CD8-positive, alpha-beta memory T cell (primary cell): ENCODE measurements at regions not wholly inside any gene's neighbourhood (a gene's known extent, or its start where the extent isn't known, plus 50 kb on each side); places are given as distances from the start of the nearest gene placed in this dataset.

Source experiments
- CTCF ChIA-PET: fragments of 350-600 bp; sonication (Branson Sonifier 250); formaldehyde crosslinking; loops from one replicate; lab custom pipeline; 2021; ENCODE audit warnings: antibody characterized with exemption; lab: Charles Lee
- POLR2A ChIA-PET: fragments of 350-600 bp; sonication (Branson Sonifier 250); formaldehyde crosslinking; loops from one replicate; lab custom pipeline; 2021; ENCODE audit warnings: antibody characterized with exemption; lab: Charles Lee
- DNase-seq, 5 donors: peaks; one replicate each; pipeline versions ENCODE4 v3.0.0 to v3.0.0-alpha.2; 2020 to 2022; ENCODE audit warnings: mixed read lengths in 1 of 5
- H3K27ac ChIP-seq: one replicate; pipeline ENCODE4 v1.7.0; 2013; ENCODE audit warnings: low read depth, mild to moderate bottlenecking, low read length, moderate library complexity
- H3K27me3 ChIP-seq: 2 replicates; pipeline ENCODE4 v1.7.0; 2013; ENCODE audit warnings: low read length, mild to moderate bottlenecking; ENCODE audit not compliant: insufficient read depth, poor library complexity, severe bottlenecking
- H3K36me3 ChIP-seq: 2 replicates; pipeline ENCODE4 v1.7.0; 2013; ENCODE audit warnings: mild to moderate bottlenecking, low read length, moderate library complexity; ENCODE audit not compliant: insufficient read depth
- H3K4me1 ChIP-seq: 2 replicates; pipeline ENCODE4 v1.7.0; 2013; ENCODE audit warnings: mild to moderate bottlenecking, low read length, moderate library complexity; ENCODE audit not compliant: insufficient read depth
- H3K4me3 ChIP-seq: 2 replicates; pipeline ENCODE4 v1.7.0; 2013; ENCODE audit warnings: mild to moderate bottlenecking, low read length
- H3K9me3 ChIP-seq: 2 replicates; pipeline ENCODE4 v1.7.0; 2013; ENCODE audit warnings: mild to moderate bottlenecking, low read length
- H3K27ac Mint-ChIP-seq, 8 donors: one replicate each; pipeline ENCODE4 v1.8.0; 2020 to 2021; ENCODE audit warnings: mixed read lengths in 8 of 8, mild to moderate bottlenecking in 6 of 8, inconsistent platforms in 3 of 8, moderate library complexity in 3 of 8
- H3K27me3 Mint-ChIP-seq, 2 donors: one replicate each; pipeline ENCODE4 v1.8.0; 2020 to 2021; ENCODE audit warnings: mixed read lengths in 2 of 2, mild to moderate bottlenecking in 1 of 2, moderate library complexity in 1 of 2
- H3K36me3 Mint-ChIP-seq, 3 donors: one replicate each; pipeline ENCODE4 v1.8.0; 2020 to 2021; ENCODE audit warnings: mixed read lengths in 3 of 3, inconsistent platforms in 1 of 3, mild to moderate bottlenecking in 1 of 3
- H3K4me1 Mint-ChIP-seq, 3 donors: one replicate each; pipeline ENCODE4 v1.8.0; 2020 to 2021; ENCODE audit warnings: mixed read lengths in 3 of 3, inconsistent platforms in 1 of 3, mild to moderate bottlenecking in 1 of 3
- H3K4me3 Mint-ChIP-seq, 7 donors: one replicate each; pipeline ENCODE4 v1.8.0; 2020 to 2021; ENCODE audit warnings: mixed read lengths in 7 of 7, mild to moderate bottlenecking in 6 of 7, moderate library complexity in 4 of 7, inconsistent platforms in 2 of 7
- H3K9me3 Mint-ChIP-seq, 5 donors: one replicate each; pipeline ENCODE4 v1.8.0; 2020 to 2022; ENCODE audit warnings: mixed read lengths in 5 of 5, mild to moderate bottlenecking in 3 of 5, moderate library complexity in 2 of 5, inconsistent platforms in 1 of 5

DNA sequence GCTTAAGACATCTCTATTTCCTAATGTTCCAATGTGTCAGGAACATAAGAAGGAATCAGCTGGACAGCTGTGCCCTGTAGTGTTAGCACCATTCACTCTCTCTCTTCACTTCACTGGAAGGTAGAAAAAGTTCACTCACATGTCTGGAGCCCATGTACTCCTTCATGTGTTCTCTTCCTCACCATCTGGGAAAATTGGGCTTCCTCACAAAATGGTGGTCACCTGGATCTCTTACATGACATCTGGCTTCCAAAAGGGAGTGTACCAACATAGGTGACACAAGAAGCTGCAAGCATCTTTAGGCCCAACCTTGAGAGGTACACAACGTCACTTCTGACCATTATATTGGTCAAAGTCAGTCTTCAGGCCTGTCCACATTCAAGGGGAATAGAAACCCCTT, 882.6 kb downstream of the LTN1 start:
- CTCF ChIA-PET = no interaction called here
- POLR2A ChIA-PET = no interaction called here
- H3K27me3 Mint-ChIP-seq = no peaks in the 10 kb centered on the region
- no peaks in the 10 kb centered on the region for H3K36me3 Mint-ChIP-seq
- Histone ChIP-seq H3K4me3 (no peak overlapping the region), H3K36me3 (no peaks in the 10 kb centered on the region), H3K4me1 (no peaks in the 10 kb centered on the region), H3K9me3 (no peaks in the 10 kb centered on the region), H3K27me3 (no peaks in the 10 kb centered on the region), H3K27ac (no peak overlapping the region)
- no peak overlapping the region for H3K27ac Mint-ChIP-seq
- no peaks in the 10 kb centered on the region for H3K4me1 Mint-ChIP-seq
- DNase-seq = no peak
- peaks cover 0 to 11% (median 4%) of the 10 kb centered on the region in 5 donors for H3K9me3 Mint-ChIP-seq
- no peak overlapping the region for H3K4me3 Mint-ChIP-seq

DNA sequence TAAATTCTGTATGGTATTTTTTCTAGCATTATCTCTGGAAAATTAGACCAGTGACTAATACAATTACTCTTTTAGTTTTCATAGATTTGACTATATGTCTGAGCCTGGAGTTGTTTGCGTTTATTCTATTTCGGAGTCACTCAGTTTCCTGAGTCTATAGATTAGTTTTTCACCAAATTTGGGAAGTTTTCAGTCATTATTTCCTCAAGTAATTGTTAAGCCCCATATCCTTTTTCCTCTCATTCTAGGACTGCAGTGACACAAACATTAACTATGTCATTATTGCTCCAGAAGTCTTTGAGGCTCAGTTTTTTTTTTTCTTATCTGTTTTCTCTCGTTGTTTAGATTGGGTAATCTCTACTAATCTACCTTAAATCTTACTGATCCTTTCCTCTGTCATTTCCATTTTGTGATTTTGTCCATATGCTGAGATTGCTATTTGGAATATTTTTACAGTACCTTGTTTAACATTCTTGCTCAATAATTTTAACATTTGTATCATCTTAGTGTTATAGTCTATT, 886.2 kb downstream of the LTN1 start:
- H3K27ac Mint-ChIP-seq = no peak overlapping the region
- Histone ChIP-seq H3K4me3 (no peak overlapping the region), H3K36me3 (no peaks in the 10 kb centered on the region), H3K4me1 (no peaks in the 10 kb centered on the region), H3K27me3 (no peaks in the 10 kb centered on the region), H3K27ac (no peak overlapping the region), H3K9me3 (no peaks in the 10 kb centered on the region)
- no peaks in the 10 kb centered on the region for H3K36me3 Mint-ChIP-seq
- DNase-seq = no peak
- H3K27me3 Mint-ChIP-seq = no peaks in the 10 kb centered on the region
- ChIA-PET POLR2A (no interaction called here), CTCF (no interaction called here)
- H3K4me1 Mint-ChIP-seq = no peaks in the 10 kb centered on the region
- peaks cover 0 to 11% (median 2%) of the 10 kb centered on the region in 5 donors for H3K9me3 Mint-ChIP-seq
- no peak overlapping the region for H3K4me3 Mint-ChIP-seq

DNA sequence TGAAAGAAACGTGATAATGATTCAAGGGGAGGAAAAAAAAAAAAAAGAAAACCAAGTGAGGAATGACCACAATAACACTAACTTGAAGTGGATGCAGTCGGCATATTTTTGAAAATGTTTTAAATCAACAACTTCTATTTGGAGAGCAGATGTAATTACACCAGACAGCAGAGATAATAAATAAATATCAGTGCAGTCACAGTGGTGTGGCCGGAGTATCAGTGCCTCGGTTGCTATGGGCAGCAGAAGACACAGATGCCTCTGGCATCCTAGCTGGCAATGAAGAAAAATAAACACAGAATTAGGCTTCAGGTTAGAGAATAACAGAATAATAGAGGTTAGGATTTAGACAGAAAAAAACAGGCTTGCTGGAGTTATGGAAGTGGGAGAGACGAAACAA, 888.3 kb downstream of the LTN1 start:
- Histone ChIP-seq H3K36me3 (no peaks in the 10 kb centered on the region), H3K4me1 (no peaks in the 10 kb centered on the region), H3K4me3 (no peak overlapping the region), H3K27me3 (no peaks in the 10 kb centered on the region), H3K9me3 (no peaks in the 10 kb centered on the region), H3K27ac (no peak overlapping the region)
- CTCF ChIA-PET = no interaction called here
- H3K4me1 Mint-ChIP-seq = no peaks in the 10 kb centered on the region
- H3K27me3 Mint-ChIP-seq = no peaks in the 10 kb centered on the region
- POLR2A ChIA-PET = no interaction called here
- no peak for DNase-seq
- H3K36me3 Mint-ChIP-seq = no peaks in the 10 kb centered on the region
- H3K9me3 Mint-ChIP-seq = peaks cover 0 to 11% (median 0%) of the 10 kb centered on the region in 5 donors
- H3K27ac Mint-ChIP-seq = no peak overlapping the region
- no peak overlapping the region for H3K4me3 Mint-ChIP-seq

DNA sequence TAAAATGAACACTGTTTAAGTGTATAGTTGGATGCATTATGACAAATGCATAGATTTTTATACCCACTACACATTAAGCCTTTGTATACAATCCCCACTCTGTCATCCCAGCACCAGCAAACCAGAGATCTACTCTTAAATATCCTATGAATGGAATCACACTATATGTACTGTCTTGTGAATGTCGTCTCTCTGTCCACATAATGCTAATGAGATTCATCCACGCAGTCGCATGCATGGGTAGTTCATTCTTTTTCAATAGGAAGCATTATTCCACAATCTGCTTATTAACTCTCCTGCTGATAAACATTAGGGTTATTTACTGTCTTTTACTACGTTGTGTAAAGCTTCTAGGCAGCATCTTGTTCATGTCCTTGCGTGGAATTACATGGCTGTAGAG, 892.3 kb downstream of the LTN1 start:
- Histone ChIP-seq H3K36me3 (no peaks in the 10 kb centered on the region), H3K4me1 (no peaks in the 10 kb centered on the region), H3K27me3 (no peaks in the 10 kb centered on the region), H3K27ac (no peak overlapping the region), H3K4me3 (no peak overlapping the region), H3K9me3 (no peaks in the 10 kb centered on the region)
- no peaks in the 10 kb centered on the region for H3K36me3 Mint-ChIP-seq
- H3K9me3 Mint-ChIP-seq = peaks cover 0 to 5% (median 0%) of the 10 kb centered on the region in 5 donors
- DNase-seq = no peak
- H3K4me3 Mint-ChIP-seq = no peak overlapping the region
- peaks cover 0 to 2% of the 10 kb centered on the region in 2 donors for H3K27me3 Mint-ChIP-seq
- ChIA-PET CTCF (no interaction called here), POLR2A (no interaction called here)
- no peak overlapping the region for H3K27ac Mint-ChIP-seq
- no peaks in the 10 kb centered on the region for H3K4me1 Mint-ChIP-seq

DNA sequence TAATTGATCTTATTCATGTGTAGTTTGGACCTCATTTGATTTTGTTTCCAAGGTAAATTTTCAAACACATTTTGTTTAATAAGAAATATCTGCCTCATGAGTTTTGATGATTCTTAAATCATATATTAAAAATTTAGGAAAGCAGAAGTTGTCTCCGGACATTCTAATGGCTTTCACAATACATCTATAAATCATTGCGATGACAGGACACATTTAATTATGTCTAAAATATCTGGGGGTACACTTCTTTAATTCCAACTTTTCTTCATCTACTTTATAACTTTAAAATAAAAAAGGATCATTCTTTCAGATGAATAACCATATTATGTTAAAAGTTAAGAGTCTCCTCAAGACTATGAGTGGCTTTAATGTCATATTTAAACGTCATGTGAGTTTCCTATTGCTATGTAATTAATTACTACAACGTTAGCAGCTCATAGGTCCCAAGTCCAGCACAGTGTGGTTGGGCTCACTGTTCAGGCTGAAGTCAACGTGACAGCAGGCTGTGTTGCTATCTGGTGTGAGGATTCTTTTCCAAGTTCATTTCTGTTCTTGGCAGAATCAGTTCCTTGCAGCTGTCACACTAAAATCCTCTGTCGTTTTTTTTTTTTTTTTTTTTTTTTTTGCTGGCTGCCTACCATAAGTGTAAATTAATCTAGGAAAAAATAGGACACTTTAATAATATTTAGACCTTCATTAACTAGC, 893.5 kb downstream of the LTN1 start:
- Histone ChIP-seq H3K36me3 (no peaks in the 10 kb centered on the region), H3K27ac (no peak overlapping the region), H3K9me3 (no peaks in the 10 kb centered on the region), H3K4me3 (no peak overlapping the region), H3K27me3 (no peaks in the 10 kb centered on the region), H3K4me1 (no peaks in the 10 kb centered on the region)
- Mint-ChIP-seq H3K36me3 (no peaks in the 10 kb centered on the region), H3K27me3 (peaks cover 0 to 2% of the 10 kb centered on the region in 2 donors), H3K4me1 (no peaks in the 10 kb centered on the region), H3K4me3 (no peak overlapping the region), H3K9me3 (peaks cover 0 to 5% (median 0%) of the 10 kb centered on the region in 5 donors), H3K27ac (no peak overlapping the region)
- DNase-seq = no peak
- CTCF ChIA-PET = no interaction called here
- POLR2A ChIA-PET = no interaction called here

DNA sequence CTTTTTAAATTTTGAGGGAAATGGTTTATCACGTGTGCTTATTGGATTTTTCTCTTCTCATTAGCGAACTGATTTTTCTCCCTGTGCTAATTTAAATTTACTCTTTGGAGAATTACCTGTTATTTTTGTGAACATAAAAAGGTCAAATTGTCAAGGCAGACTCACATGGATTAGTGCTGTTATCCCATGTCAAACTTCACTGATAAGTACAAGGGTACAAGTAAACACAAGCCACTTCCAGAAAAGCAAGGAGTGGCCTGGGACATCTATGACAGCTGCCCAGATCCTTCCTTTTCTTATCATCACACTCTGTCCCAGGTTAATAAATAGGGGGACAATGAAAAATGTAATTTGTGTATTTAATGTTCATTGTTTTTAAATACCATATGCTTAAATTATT, 901.2 kb downstream of the LTN1 start:
- POLR2A ChIA-PET = no interaction called here
- DNase-seq = no peak
- H3K4me3 Mint-ChIP-seq = no peak overlapping the region

DNA sequence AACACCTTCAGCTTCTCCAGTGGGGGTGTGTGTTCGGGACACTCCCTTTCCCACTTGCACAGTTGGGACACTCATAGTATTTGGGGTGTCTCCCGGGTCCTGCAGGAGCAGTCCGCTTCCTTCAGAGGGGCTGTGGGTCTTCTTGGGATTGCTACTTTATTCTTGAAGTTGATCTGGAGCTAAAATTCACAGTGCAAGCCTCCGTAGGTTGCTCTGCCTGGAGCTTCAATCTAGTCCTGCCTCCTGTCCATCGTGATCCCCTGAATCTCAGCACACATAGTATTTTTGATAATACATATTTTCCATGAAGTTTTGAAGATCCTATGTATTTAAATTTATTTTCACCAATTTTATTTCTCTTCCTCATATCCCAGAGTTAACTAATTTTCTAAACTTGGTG, 902.1 kb downstream of the LTN1 start:
- Histone ChIP-seq H3K27ac (no peak overlapping the region), H3K4me3 (no peak overlapping the region), H3K27me3 (no peaks in the 10 kb centered on the region), H3K9me3 (no peaks in the 10 kb centered on the region), H3K36me3 (no peaks in the 10 kb centered on the region), H3K4me1 (no peaks in the 10 kb centered on the region)
- Mint-ChIP-seq H3K27me3 (no peaks in the 10 kb centered on the region), H3K4me3 (no peak overlapping the region), H3K36me3 (no peaks in the 10 kb centered on the region), H3K27ac (no peak overlapping the region), H3K9me3 (peaks cover 2 to 5% (median 3%) of the 10 kb centered on the region in 5 donors), H3K4me1 (no peaks in the 10 kb centered on the region)
- no peak for DNase-seq
- ChIA-PET POLR2A (no interaction called here), CTCF (no interaction called here)

More for the DNA sequence above, 901.2 kb downstream of the LTN1 start:
- Mint-ChIP-seq H3K27ac (no peak overlapping the region), H3K4me1 (no peaks in the 10 kb centered on the region), H3K27me3 (no peaks in the 10 kb centered on the region), H3K9me3 (peaks cover 0 to 5% (median 3%) of the 10 kb centered on the region in 5 donors), H3K36me3 (no peaks in the 10 kb centered on the region)
- CTCF ChIA-PET = no interaction called here
- Histone ChIP-seq H3K4me1 (no peaks in the 10 kb centered on the region), H3K36me3 (no peaks in the 10 kb centered on the region), H3K4me3 (no peak overlapping the region), H3K9me3 (no peaks in the 10 kb centered on the region), H3K27ac (no peak overlapping the region), H3K27me3 (no peaks in the 10 kb centered on the region)

DNA sequence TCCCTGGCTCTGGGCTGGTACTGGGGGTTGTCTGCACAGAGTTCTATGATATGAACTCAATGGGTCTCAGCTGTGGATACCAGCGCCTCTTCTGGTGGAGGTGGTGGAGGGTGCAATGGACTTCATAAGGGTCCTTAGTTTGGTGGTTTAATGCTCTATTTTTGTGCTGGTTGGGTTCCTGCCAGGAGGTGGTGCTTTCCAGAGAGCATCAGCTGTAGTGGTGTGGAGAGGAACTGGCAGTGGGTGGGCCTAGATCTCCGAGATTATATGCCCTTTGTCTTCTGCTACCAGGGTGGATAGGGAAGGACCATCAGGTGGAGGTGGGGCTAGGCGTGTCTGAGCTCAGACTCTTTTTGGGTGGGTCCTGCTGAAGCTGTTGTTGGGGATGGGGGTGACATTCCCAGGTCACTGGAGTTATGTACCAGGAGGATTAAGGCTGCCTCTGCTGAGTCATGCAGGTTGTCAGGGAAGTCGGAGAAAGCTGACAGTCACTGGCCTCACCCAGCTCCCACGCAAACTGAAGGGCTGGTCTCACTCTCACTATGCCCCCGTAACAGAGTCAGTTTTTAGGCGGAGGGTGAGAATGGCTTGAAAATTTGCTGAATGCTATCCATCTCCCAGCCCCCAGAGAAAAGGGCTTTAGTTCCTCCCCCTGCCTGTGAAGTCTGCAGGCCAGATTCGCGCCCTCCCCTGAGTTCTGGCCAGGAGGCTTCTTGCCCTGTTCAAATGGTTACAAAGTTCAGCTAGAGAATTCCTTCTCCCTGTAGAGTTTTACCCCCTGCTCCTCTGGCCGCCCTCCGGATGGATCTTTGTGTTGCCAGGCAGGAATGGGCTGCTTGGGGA, 902.9 kb downstream of the LTN1 start:
- no peaks in the 10 kb centered on the region for H3K4me1 Mint-ChIP-seq
- DNase-seq = no peak
- H3K36me3 ChIP-seq = no peaks in the 10 kb centered on the region
- H3K27ac ChIP-seq = no peak overlapping the region
- H3K36me3 Mint-ChIP-seq = no peaks in the 10 kb centered on the region
- ChIA-PET POLR2A (no interaction called here), CTCF (no interaction called here)
- no peak overlapping the region for H3K27ac Mint-ChIP-seq
- no peaks in the 10 kb centered on the region for H3K27me3 ChIP-seq
- peaks cover 2 to 5% (median 3%) of the 10 kb centered on the region in 5 donors for H3K9me3 Mint-ChIP-seq
- no peaks in the 10 kb centered on the region for H3K27me3 Mint-ChIP-seq
- H3K4me3 Mint-ChIP-seq = no peak overlapping the region
- H3K9me3 ChIP-seq = no peaks in the 10 kb centered on the region
- no peaks in the 10 kb centered on the region for H3K4me1 ChIP-seq
- no peak overlapping the region for H3K4me3 ChIP-seq
